Nephron (organoid): ENCODE measurements at regions not wholly inside any gene's neighbourhood (a gene's known extent, or its start where the extent isn't known, plus 50 kb on each side); places are given as distances from the start of the nearest gene placed in this dataset.
"Not testable (repeated sequence)": the region's sequence is repeated elsewhere in the genome, so short reads cannot be mapped to it uniquely, and the experiment has no call there.

Experiments used
- H3K27ac Mint-ChIP-seq, 3 experiments: 2 replicates each; pipeline ENCODE4 v1.8.0; 2020; ENCODE audit warnings: mixed read lengths in 3 of 3, mild to moderate bottlenecking in 2 of 3, moderate library complexity in 1 of 3
- H3K27me3 Mint-ChIP-seq: 2 replicates; pipeline ENCODE4 v1.8.0; 2021; ENCODE audit warnings: low read depth, mild to moderate bottlenecking, moderate library complexity, mixed read lengths
- H3K36me3 Mint-ChIP-seq: 2 replicates; pipeline ENCODE4 v1.8.0; 2020; ENCODE audit warnings: low read depth, mixed read lengths
- H3K4me1 Mint-ChIP-seq: 2 replicates; pipeline ENCODE4 v1.8.0; 2020; ENCODE audit warnings: mixed read lengths
- H3K4me3 Mint-ChIP-seq, 3 experiments: 2 replicates each; pipeline ENCODE4 v1.8.0; 2020; ENCODE audit warnings: mild to moderate bottlenecking in 3 of 3, mixed read lengths in 3 of 3, moderate library complexity in 2 of 3
- H3K9me3 Mint-ChIP-seq: 2 replicates; pipeline ENCODE4 v1.8.0; 2020; ENCODE audit warnings: mixed read lengths
- CTCF ChIP-seq, 3 experiments: fragments of 200-600 bp; sonication (generic); IDR thresholded peaks; one replicate each; pipeline ENCODE4 v1.5.0; 2021; ENCODE audit warnings: antibody characterized with exemption in 3 of 3; ENCODE audit not compliant: unreplicated experiment in 3 of 3

GRCh38 chr5:56294354-56294753 lies 61.2 kb upstream of the ANKRD55 start:
- Mint-ChIP-seq H3K27ac (peak overlapping the region in 1 of 3 experiments; percentile 46), H3K36me3 (no peaks in the 10 kb centered on the region), H3K27me3 (no peaks in the 10 kb centered on the region), H3K4me1 (peaks cover 36% of the 10 kb centered on the region), H3K4me3 (no peak overlapping the region), H3K9me3 (peaks cover 3% of the 10 kb centered on the region)
- no peak for TF ChIP-seq CTCF (IDR thresholded peaks at IDR 0.05; ENCODE audit: unreplicated experiment in 3 of 3)

GRCh38 chr5:56292874-56293273 lies 59.7 kb upstream of the ANKRD55 start:
- H3K36me3 Mint-ChIP-seq, H3K27me3 Mint-ChIP-seq, H3K9me3 Mint-ChIP-seq, H3K27ac Mint-ChIP-seq, H3K4me3 Mint-ChIP-seq: not testable (repeated sequence)
- peaks cover 38% of the 10 kb centered on the region for H3K4me1 Mint-ChIP-seq

GRCh38 chr5:56291661-56292374 lies 58.7 kb upstream of the ANKRD55 start:
- Mint-ChIP-seq H3K4me3 (no peak overlapping the region), H3K36me3 (no peaks in the 10 kb centered on the region), H3K27ac (peak overlapping the region; percentile 4 to 58 (median 32)), H3K4me1 (peaks cover 39% of the 10 kb centered on the region), H3K9me3 (peaks cover 3% of the 10 kb centered on the region), H3K27me3 (no peaks in the 10 kb centered on the region)
- TF ChIP-seq CTCF (IDR thresholded peaks at IDR 0.05; ENCODE audit: unreplicated experiment in 3 of 3): no peak

- H3K27me3 Mint-ChIP-seq: no peaks in the 10 kb centered on the region
- H3K4me1 Mint-ChIP-seq: peaks cover 46% of the 10 kb centered on the region
- no peaks in the 10 kb centered on the region for H3K36me3 Mint-ChIP-seq
- no peaks in the 10 kb centered on the region for H3K9me3 Mint-ChIP-seq
- peak overlapping the region; percentile 58 to 73 (median 69) for H3K27ac Mint-ChIP-seq
- TF ChIP-seq CTCF (IDR thresholded peaks at IDR 0.05; ENCODE audit: unreplicated experiment in 3 of 3): no peak
- no peak overlapping the region for H3K4me3 Mint-ChIP-seq
These were observed 58.0 kb upstream of the ANKRD55 start for GRCh38 chr5:56291079-56291643.

- no peak for TF ChIP-seq CTCF (IDR thresholded peaks at IDR 0.05; ENCODE audit: unreplicated experiment in 3 of 3)
- H3K9me3 Mint-ChIP-seq: no peaks in the 10 kb centered on the region
- H3K36me3 Mint-ChIP-seq: no peaks in the 10 kb centered on the region
- H3K4me3 Mint-ChIP-seq: no peak overlapping the region
- H3K27me3 Mint-ChIP-seq: no peaks in the 10 kb centered on the region
- peaks cover 47% of the 10 kb centered on the region for H3K4me1 Mint-ChIP-seq
- peak overlapping the region; percentile 58 to 73 (median 69) for H3K27ac Mint-ChIP-seq
These were observed 57.4 kb upstream of the ANKRD55 start for GRCh38 chr5:56290378-56291078.

GRCh38 chr5:56289602-56289987 lies 56.5 kb upstream of the ANKRD55 start:
- no peaks in the 10 kb centered on the region for H3K36me3 Mint-ChIP-seq
- no peaks in the 10 kb centered on the region for H3K27me3 Mint-ChIP-seq
- H3K27ac Mint-ChIP-seq: peak overlapping the region; percentile 49 to 58 (median 49)
- no peak overlapping the region for H3K4me3 Mint-ChIP-seq
- TF ChIP-seq CTCF (IDR thresholded peaks at IDR 0.05; ENCODE audit: unreplicated experiment in 3 of 3): no peak
- peaks cover 47% of the 10 kb centered on the region for H3K4me1 Mint-ChIP-seq
- no peaks in the 10 kb centered on the region for H3K9me3 Mint-ChIP-seq
